ENCODE measurements at regions not wholly inside any gene's neighbourhood (a gene's known extent, or its start where the extent isn't known, plus 50 kb on each side); places are given as distances from the start of the nearest gene placed in this dataset.

DNA sequence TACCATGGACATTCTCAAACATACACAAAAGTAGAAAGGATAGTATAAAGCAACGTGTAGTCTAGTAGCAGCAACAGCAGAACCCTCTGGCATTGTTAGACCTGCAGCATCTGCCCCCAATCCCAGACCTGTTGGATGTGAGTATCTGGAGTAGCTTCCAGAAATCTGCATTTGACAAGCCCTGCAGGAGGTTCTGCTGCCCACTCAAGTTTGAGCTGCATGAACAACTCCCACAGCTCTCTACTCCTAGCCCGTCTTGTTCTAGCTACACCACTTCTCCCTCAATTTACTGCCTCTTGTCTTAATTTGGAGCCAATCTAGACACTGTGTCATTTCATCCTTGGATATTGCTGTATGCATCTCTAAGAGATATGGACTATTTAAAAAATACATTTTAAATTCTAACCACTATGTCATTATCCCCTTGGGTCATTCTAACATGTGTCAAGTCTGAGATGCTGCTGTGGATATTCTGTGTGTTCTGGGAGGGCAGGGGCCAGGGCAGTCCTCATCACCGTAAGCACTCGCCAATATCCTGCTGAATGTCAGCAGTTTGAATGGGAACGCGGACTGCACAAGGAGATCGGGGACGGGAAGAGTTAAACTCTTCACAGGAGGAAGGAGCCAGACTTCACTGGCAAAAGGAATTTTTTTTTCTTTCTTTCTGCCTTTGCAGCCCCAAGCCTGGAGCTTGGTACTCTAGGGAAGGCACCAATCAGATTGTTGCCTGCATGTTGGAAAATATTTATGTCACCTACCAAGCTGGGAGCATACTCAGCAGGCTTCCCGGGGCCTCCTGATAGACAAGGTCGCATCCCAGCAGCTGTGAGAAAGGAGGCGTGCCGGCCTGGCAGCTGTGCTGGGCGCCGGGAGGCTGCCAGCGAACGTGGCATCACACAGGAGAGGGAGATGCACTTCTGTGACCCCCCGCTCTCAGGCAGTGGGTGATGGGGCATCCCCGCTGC, 429.0 kb downstream of the MIAT start:
- no peak overlapping the region for H2AK5ac ChIP-seq (ENCODE audit: insufficient read length, low read length)
- no peak overlapping the region for H4K5ac ChIP-seq (ENCODE audit: insufficient read length, low read depth, low read length)
- no peaks in the 10 kb centered on the region for H3K27me3 ChIP-seq (ENCODE audit: insufficient read depth, low read length)
- H2AFZ ChIP-seq (ENCODE audit: low read length): no peak overlapping the region
- no peak overlapping the region for H4K8ac ChIP-seq (replicated peaks; ENCODE audit: insufficient read length, low read depth, low read length)
- Mint-ChIP-seq H3K27me3 (ENCODE audit: low read depth) (peaks cover 4% of the 10 kb centered on the region; the same call in 1 of the 2 replicates), H3K4me1 (peaks cover 21 to 32% of the 10 kb centered on the region in 2 experiments), H3K27ac (peak overlapping the region in 1 of 3 experiments; percentile 22; a peak in 1 of 7 replicates), H3K36me3 (ENCODE audit: insufficient read depth in 1 of 3, low read depth in 3 of 3) (no peaks in the 10 kb centered on the region), H3K9me3 (no peaks in the 10 kb centered on the region), H3K4me3 (no peak overlapping the region)
- no peak overlapping the region for H3K56ac ChIP-seq (ENCODE audit: insufficient read length, low read depth, low read length)
- no peak overlapping the region for H3T11ph ChIP-seq (ENCODE audit: low read length)
- H3K27ac ChIP-seq (ENCODE audit: insufficient read length, low read depth, low read length): no peak overlapping the region
- H3K23ac ChIP-seq (ENCODE audit: insufficient read length, low read depth, low read length): no peak overlapping the region
- no peak overlapping the region for H2BK12ac ChIP-seq (ENCODE audit: insufficient read length, low read depth, low read length)
- no peak overlapping the region for H2BK15ac ChIP-seq (ENCODE audit: low read depth, low read length)
- no peaks in the 10 kb centered on the region for H3K79me2 ChIP-seq (ENCODE audit: insufficient read depth, low read length)
- H3K14ac ChIP-seq (ENCODE audit: insufficient read depth, low read length): no peak overlapping the region
- no peak overlapping the region for H2BK5ac ChIP-seq (ENCODE audit: insufficient read length, low read length)
- no peak overlapping the region for H3K18ac ChIP-seq (ENCODE audit: insufficient read length, low read depth, low read length)
- H2BK120ac ChIP-seq (ENCODE audit: low read depth, low read length, poor library complexity, severe bottlenecking): no peak overlapping the region
- H3K4me2 ChIP-seq (ENCODE audit: insufficient read depth, insufficient read length, low read length): no peak overlapping the region
- no peaks in the 10 kb centered on the region for H3K4me1 ChIP-seq (ENCODE audit: insufficient read depth, low read length)
- TF ChIP-seq, protein P1, sequence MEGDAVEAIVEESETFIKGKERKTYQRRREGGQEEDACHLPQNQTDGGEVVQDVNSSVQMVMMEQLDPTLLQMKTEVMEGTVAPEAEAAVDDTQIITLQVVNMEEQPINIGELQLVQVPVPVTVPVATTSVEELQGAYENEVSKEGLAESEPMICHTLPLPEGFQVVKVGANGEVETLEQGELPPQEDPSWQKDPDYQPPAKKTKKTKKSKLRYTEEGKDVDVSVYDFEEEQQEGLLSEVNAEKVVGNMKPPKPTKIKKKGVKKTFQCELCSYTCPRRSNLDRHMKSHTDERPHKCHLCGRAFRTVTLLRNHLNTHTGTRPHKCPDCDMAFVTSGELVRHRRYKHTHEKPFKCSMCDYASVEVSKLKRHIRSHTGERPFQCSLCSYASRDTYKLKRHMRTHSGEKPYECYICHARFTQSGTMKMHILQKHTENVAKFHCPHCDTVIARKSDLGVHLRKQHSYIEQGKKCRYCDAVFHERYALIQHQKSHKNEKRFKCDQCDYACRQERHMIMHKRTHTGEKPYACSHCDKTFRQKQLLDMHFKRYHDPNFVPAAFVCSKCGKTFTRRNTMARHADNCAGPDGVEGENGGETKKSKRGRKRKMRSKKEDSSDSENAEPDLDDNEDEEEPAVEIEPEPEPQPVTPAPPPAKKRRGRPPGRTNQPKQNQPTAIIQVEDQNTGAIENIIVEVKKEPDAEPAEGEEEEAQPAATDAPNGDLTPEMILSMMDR (conservative IDR thresholded peaks at IDR 0.05): no peak
- no peak overlapping the region for H3K4ac ChIP-seq (ENCODE audit: low read depth, low read length)
- no peaks in the 10 kb centered on the region for H3K23me2 ChIP-seq (ENCODE audit: insufficient read length, low read depth, low read length, poor library complexity, severe bottlenecking)
- no CpG with 5 or more reads among the region's 18 CpGs for WGBS (ENCODE audit: extremely low coverage, insufficient read length, low lambda C conversion rate)
- H4K91ac ChIP-seq (ENCODE audit: insufficient read length, low read depth, low read length): no peak overlapping the region
- no peaks in the 10 kb centered on the region for H4K20me1 ChIP-seq (ENCODE audit: control insufficient read depth, insufficient read depth, insufficient read length)
- no peaks in the 10 kb centered on the region for H3K9me3 ChIP-seq (ENCODE audit: control insufficient read depth, low read depth, low read length)
- no peak for DNase-seq
- no peak overlapping the region for H2BK20ac ChIP-seq (ENCODE audit: low read depth, low read length, poor library complexity, severe bottlenecking)
- H3K79me1 ChIP-seq (ENCODE audit: insufficient read depth, low read depth, low read length, poor library complexity, severe bottlenecking): no peaks in the 10 kb centered on the region
- no peak overlapping the region for H3K9ac ChIP-seq (ENCODE audit: extremely low read depth, insufficient read length, low read length)
